ENCODE measurements at regions not wholly inside any gene's neighbourhood (a gene's known extent, or its start where the extent isn't known, plus 50 kb on each side); places are given as distances from the start of the nearest gene placed in this dataset.

GRCh38 chrX:122439831-122440230 is 744.2 kb upstream of the GRIA3 start:
- TF ChIP-seq POLR2AphosphoS5 (IDR thresholded peaks at IDR 0.05) (no peak), POLR2A (IDR thresholded peaks at IDR 0.05) (no peak), CTCF (IDR thresholded peaks at IDR 0.05) (no peak)
- no peaks in the 10 kb centered on the region for H3K27me3 ChIP-seq (replicated peaks; ENCODE audit: insufficient read depth)
- H3K4me3 ChIP-seq, result no peak overlapping the region
- no peaks in the 10 kb centered on the region for H3K4me1 ChIP-seq (replicated peaks)
- no peak overlapping the region for H3K27ac ChIP-seq
- H3K9me3 ChIP-seq, result no peaks in the 10 kb centered on the region
- no peaks in the 10 kb centered on the region for H3K36me3 ChIP-seq
- no peak for DNase-seq (ENCODE audit: low spot score)
- intact Hi-C loops (cut with DNase I), result no loop called here

GRCh38 chrX:122440832-122441231 is 743.2 kb upstream of the GRIA3 start:
- H3K4me1 ChIP-seq (replicated peaks), result no peaks in the 10 kb centered on the region
- H3K9me3 ChIP-seq, result no peaks in the 10 kb centered on the region
- TF ChIP-seq POLR2A (IDR thresholded peaks at IDR 0.05) (no peak), CTCF (IDR thresholded peaks at IDR 0.05) (no peak), POLR2AphosphoS5 (IDR thresholded peaks at IDR 0.05) (no peak)
- H3K27ac ChIP-seq, result no peak overlapping the region
- DNase-seq (ENCODE audit: low spot score), result no peak
- H3K4me3 ChIP-seq, result no peak overlapping the region
- intact Hi-C loops (cut with DNase I), result no loop called here
- H3K36me3 ChIP-seq, result no peaks in the 10 kb centered on the region
- no peaks in the 10 kb centered on the region for H3K27me3 ChIP-seq (replicated peaks; ENCODE audit: insufficient read depth)

GRCh38 chrX:122441451-122441850 is 742.6 kb upstream of the GRIA3 start:
- no peaks in the 10 kb centered on the region for H3K36me3 ChIP-seq
- H3K4me3 ChIP-seq, result no peak overlapping the region
- WGBS, result 100% methylated on average over 1 of the region's 1 CpG
- no peaks in the 10 kb centered on the region for H3K27me3 ChIP-seq (replicated peaks; ENCODE audit: insufficient read depth)
- no peaks in the 10 kb centered on the region for H3K9me3 ChIP-seq
- intact Hi-C loops (cut with DNase I), result no loop called here
- no peak for TF ChIP-seq CTCF (IDR thresholded peaks at IDR 0.05)
- no peak for TF ChIP-seq POLR2AphosphoS5 (IDR thresholded peaks at IDR 0.05)
- H3K4me1 ChIP-seq (replicated peaks), result no peaks in the 10 kb centered on the region
- H3K27ac ChIP-seq, result no peak overlapping the region
- no peak for DNase-seq (ENCODE audit: low spot score)

- intact Hi-C loops (cut with DNase I), result no loop called here
- Histone ChIP-seq H3K27ac (no peak overlapping the region), H3K4me3 (no peak overlapping the region), H3K36me3 (no peaks in the 10 kb centered on the region), H3K9me3 (no peaks in the 10 kb centered on the region), H3K4me1 (replicated peaks) (no peaks in the 10 kb centered on the region), H3K27me3 (replicated peaks; ENCODE audit: insufficient read depth) (no peaks in the 10 kb centered on the region)
- TF ChIP-seq POLR2AphosphoS5 (IDR thresholded peaks at IDR 0.05) (no peak), CTCF (IDR thresholded peaks at IDR 0.05) (no peak), POLR2A (IDR thresholded peaks at IDR 0.05) (no peak)
- no peak for DNase-seq (ENCODE audit: low spot score)
Measured at GRCh38 chrX:122445466-122445865, 738.6 kb upstream of the GRIA3 start.

- no peaks in the 10 kb centered on the region for H3K4me1 ChIP-seq (replicated peaks)
- TF ChIP-seq CTCF (IDR thresholded peaks at IDR 0.05), result no peak
- TF ChIP-seq POLR2AphosphoS5 (IDR thresholded peaks at IDR 0.05), result no peak
- TF ChIP-seq POLR2A (IDR thresholded peaks at IDR 0.05), result no peak
- intact Hi-C loops (cut with DNase I), result no loop called here
- no peak for DNase-seq (ENCODE audit: low spot score)
- H3K27ac ChIP-seq, result no peak overlapping the region
- H3K27me3 ChIP-seq (replicated peaks; ENCODE audit: insufficient read depth), result no peaks in the 10 kb centered on the region
- H3K4me3 ChIP-seq, result no peak overlapping the region
- H3K36me3 ChIP-seq, result no peaks in the 10 kb centered on the region
- 55% methylated on average over 3 of the region's 3 CpGs for whole genome bisulfite sequencing
- H3K9me3 ChIP-seq, result no peaks in the 10 kb centered on the region
Measured at GRCh38 chrX:122464341-122464740, 719.7 kb upstream of the GRIA3 start.

All from prostate gland (tissue), 2 donors.